ENCODE measurements at regions not wholly inside any gene's neighbourhood (a gene's known extent, or its start where the extent isn't known, plus 50 kb on each side); places are given as distances from the start of the nearest gene placed in this dataset.

DNA sequence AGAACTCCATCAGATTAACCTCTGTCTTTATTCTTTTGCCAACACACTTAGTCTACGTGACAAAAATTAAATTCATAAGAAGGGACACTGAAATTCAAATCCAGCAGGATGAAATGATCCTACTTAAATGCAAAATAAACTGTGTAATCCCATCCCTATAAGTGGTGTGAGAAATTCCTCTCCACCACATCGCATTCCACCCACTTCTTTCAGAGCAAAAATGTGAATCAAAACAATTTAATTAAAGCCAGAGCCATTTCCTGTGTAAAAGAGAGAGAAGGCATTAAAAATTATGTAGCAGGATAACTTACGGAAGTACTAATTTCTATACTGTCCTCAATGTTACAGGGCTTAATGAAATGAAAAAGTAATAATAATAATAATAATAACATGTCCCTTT lies 844.3 kb downstream of the GALC start:
- DNase-seq (ENCODE audit: low read depth) = no peak
- TF ChIP-seq, protein P1, sequence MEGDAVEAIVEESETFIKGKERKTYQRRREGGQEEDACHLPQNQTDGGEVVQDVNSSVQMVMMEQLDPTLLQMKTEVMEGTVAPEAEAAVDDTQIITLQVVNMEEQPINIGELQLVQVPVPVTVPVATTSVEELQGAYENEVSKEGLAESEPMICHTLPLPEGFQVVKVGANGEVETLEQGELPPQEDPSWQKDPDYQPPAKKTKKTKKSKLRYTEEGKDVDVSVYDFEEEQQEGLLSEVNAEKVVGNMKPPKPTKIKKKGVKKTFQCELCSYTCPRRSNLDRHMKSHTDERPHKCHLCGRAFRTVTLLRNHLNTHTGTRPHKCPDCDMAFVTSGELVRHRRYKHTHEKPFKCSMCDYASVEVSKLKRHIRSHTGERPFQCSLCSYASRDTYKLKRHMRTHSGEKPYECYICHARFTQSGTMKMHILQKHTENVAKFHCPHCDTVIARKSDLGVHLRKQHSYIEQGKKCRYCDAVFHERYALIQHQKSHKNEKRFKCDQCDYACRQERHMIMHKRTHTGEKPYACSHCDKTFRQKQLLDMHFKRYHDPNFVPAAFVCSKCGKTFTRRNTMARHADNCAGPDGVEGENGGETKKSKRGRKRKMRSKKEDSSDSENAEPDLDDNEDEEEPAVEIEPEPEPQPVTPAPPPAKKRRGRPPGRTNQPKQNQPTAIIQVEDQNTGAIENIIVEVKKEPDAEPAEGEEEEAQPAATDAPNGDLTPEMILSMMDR (conservative IDR thresholded peaks at IDR 0.05; ENCODE audit: low read depth, low read length) = no peak
- no peak overlapping the region for H3K4me3 ChIP-seq (ENCODE audit: low read depth, low read length)

DNA sequence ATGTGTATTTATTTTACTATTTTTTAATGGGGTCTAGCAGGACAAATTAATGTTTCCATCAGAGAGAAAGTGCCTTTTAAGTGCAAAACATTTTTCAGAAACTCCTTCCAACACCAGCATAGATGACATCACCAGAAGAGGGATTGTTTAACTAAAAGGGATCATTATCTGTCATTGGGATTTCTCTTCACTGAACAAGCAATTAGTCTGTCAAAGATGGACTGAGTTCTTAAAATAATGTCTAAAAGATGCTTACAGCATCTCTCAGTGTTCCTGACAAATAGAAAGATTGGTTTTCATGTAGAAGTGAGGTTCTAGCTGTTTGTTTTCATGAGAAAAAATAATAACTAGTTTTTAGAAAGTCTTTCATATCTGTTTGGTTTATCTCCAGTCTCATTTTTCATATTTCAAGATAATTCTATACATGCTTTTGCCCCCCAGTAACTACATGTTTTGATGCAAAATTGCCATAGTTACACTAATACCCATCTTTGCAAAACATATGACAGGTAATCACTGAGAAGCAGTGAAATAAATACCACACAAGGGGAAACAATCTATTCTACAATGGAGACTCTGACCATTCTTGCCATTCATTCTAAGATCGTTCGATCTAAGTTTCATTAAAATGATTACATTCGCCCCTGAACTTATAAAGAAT lies 850.3 kb downstream of the GALC start:
- TF ChIP-seq, protein P1 (conservative IDR thresholded peaks at IDR 0.05; ENCODE audit: low read depth, low read length) = no peak
- DNase-seq (ENCODE audit: low read depth) = no peak
- no peak overlapping the region for H3K4me3 ChIP-seq (ENCODE audit: low read depth, low read length)

DNA sequence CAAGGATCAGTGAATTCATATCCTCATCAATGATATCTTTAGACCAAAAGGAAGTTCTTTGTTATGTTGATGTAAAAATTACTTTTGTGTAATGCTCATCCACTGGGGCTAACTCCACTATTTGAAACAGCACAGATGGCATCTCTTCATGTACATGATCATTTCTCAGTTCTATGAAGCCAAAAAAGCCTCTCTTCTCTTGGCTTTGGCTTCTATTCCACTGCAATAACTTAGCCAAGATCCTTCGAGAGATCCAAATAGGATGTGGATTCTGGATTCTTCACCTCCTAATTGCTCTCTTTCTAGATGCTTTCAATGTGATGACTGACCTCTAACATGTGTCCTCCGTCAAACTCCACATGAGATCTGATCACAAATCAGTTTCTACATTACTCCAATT lies 851.2 kb downstream of the GALC start:
- no peak for DNase-seq (ENCODE audit: low read depth)
- H3K4me3 ChIP-seq (ENCODE audit: low read depth, low read length) = no peak overlapping the region
- TF ChIP-seq, protein P1 (conservative IDR thresholded peaks at IDR 0.05; ENCODE audit: low read depth, low read length) = no peak

DNA sequence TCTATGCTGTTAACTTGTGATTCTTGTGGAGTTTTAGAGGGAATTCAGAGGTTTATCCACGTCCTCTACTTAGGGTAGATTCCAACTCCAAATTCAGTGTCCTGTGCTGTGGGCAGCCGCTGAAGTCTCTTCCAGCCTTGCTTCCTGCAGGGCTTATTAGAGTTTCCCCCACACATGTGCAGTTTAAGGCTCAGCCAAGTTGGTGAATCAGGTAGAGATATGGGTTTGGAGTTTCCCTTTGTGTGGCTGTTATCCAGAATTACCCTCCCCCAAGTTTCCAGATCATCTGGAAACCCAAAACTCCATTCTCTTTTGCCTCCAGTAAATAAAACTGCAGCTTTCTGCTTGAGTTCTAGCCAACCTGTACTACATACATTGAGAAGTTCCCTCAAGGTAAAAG lies 853.7 kb downstream of the GALC start:
- H3K4me3 ChIP-seq (ENCODE audit: low read depth, low read length) = no peak overlapping the region
- TF ChIP-seq, protein P1 (conservative IDR thresholded peaks at IDR 0.05; ENCODE audit: low read depth, low read length) = no peak
- no peak for DNase-seq (ENCODE audit: low read depth)

DNA sequence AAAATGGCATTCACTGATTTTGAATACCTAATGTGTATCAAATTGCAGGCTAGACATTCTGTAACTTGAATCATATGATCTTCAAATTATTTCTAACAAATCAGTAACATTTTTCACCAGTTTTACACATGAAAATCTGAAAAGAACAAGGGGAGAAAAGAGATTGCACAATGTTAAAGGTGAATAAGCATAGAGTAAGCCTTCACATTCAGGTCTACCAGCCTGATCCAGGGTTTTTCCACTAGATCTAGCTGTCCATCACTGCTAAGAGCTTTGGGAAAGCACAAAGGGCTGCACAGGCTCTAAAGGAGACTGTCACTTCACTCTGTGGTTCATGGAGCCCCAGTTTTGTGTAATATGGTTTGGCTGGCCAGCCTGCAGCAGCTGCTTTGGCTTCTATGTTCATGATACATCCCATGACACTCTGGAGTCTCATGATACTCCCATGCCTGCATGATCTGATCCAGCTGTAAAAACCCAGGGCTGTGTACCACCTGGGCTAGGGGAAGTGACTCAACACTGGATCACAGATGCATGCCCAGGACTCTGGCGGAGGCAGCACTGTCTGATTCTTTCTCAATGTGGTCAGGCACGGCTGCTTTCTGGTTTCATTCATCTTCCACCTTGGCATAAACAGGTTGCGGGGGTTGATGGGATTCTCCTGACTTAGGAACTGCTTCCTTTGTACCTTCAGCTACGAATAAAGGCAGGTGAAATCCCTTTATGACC lies 859.7 kb downstream of the GALC start:
- peak; percentile 85 for DNase-seq (ENCODE audit: low read depth)
- TF ChIP-seq, protein P1 (conservative IDR thresholded peaks at IDR 0.05; ENCODE audit: low read depth, low read length) = no peak
- H3K4me3 ChIP-seq (ENCODE audit: low read depth, low read length) = no peak overlapping the region

DNA sequence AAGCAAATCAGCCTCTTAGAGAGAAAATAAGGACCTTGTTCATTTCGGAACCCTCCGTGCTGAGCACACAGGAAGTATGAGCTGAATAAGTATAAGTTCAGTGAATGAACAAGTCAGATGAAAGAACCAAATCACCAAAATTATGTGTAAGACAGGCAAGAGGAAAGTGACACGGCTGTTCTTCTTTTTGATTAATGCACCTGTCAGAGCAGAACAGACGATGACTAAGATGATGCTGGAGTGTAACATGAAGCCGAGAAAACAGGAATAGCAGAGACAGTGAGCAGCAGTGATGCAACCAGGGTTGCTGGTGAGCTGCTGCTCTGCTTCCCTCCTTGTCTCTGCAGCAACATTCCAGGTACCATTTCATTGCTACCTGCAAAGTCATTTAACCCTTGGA lies 861.1 kb downstream of the GALC start:
- no peak overlapping the region for H3K4me3 ChIP-seq (ENCODE audit: low read depth, low read length)
- peak; percentile 32 for DNase-seq (ENCODE audit: low read depth)
- TF ChIP-seq, protein P1 (conservative IDR thresholded peaks at IDR 0.05; ENCODE audit: low read depth, low read length) = no peak

DNA sequence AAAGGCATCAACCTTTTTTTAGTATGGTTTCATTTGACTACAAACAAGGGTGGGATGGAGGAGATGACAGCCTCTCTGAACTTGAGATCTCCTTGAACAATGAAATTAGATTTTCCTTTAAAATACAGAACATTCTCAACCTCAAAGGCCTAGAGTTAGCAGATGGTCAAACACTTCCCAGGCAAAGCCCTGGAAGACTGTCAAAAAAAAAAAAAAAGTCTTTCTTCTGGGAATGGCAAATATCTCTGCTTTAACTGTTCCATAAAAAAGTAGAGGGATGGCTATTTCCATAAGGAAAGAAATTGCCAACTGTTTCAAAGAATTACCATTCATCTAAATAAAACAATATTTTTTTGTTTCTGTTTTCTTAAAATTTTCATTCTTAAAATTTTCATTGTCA lies 870.8 kb downstream of the GALC start:
- TF ChIP-seq, protein P1 (conservative IDR thresholded peaks at IDR 0.05; ENCODE audit: low read depth, low read length) = no peak
- DNase-seq (ENCODE audit: low read depth) = no peak
- H3K4me3 ChIP-seq (ENCODE audit: low read depth, low read length) = no peak overlapping the region
